ENCODE measurements at regions not wholly inside any gene's neighbourhood (a gene's known extent, or its start where the extent isn't known, plus 50 kb on each side); places are given as distances from the start of the nearest gene placed in this dataset.

DNA sequence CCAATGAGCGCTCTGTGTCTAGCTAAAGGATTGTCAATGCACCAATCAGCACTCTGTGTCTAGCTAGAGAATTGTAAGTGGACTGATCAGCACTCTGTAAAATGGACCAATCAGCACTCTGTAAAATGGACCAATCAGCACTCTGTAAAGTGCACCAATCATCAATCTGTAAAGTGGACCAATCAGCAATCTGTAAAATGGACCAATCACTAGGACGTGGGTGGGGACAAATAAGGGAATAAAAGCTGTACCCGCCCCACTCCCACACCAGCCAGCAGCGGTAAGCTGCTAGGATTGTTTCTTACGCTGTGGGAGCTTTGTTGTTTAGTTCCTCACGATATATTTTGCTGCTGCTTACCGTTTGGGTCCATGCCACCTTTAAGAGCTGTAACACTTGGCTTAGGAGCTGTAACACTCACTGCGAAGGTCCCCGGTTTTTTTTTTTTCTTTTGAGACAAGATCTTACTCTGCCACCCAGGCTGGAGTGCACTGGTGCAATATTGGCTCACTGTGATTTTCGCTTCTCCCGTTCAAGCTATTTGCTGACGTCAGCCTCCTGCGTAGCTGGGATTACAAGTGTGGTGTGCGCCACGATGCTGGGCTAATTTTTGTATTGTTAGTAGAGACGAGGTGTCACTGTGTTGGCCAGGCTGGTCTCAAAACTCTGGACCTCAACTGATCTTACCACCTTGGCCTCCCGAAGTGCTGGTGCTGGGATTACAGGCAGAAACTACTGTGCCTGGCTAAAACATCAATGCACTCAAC lies 184.8 kb downstream of the PTPN20 start:
- H3K27ac ChIP-seq (replicated peaks in 1 of 4) = no peak overlapping the region
- DNase-seq (ENCODE audit: extremely low spot score) = no peak
- WGBS = 93% methylated on average over 17 of the region's 17 CpGs
- H3K4me1 ChIP-seq = no peaks in the 10 kb centered on the region
- no peaks in the 10 kb centered on the region for H3K9me3 ChIP-seq
- no peak overlapping the region for H3K4me3 ChIP-seq
- no peak for TF ChIP-seq EP300 (IDR thresholded peaks at IDR 0.05)
- no peak for TF ChIP-seq CTCF (IDR thresholded peaks at IDR 0.05)
- no peak for TF ChIP-seq POLR2A (IDR thresholded peaks at IDR 0.05; ENCODE audit: low read depth)
- TF ChIP-seq POLR2AphosphoS5 (IDR thresholded peaks at IDR 0.05) = no peak
- intact Hi-C loops (cut with DNase I) = no loop called here
- H3K27me3 ChIP-seq = no peaks in the 10 kb centered on the region
- H3K36me3 ChIP-seq = no peaks in the 10 kb centered on the region

DNA sequence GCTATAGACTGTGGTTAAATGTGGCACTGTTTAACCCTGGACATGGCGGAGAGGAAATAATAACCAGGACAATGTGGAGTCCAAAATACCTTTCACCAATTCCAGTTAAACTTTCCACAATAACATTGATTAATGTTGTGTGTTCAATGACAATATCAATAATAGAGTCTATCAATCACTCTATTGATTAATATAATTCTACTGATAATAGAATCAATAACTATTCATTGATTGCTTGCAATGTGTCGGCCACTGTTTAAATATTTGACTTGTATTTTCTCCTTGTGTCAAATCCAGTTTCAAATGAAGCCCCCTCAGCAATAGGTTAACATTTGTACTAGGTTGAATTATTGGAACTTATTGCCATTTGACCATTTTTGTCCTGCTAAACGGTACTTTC lies 187.0 kb downstream of the PTPN20 start:
- Histone ChIP-seq H3K36me3 (no peaks in the 10 kb centered on the region), H3K4me1 (no peaks in the 10 kb centered on the region), H3K27ac (replicated peaks in 1 of 4) (no peak overlapping the region), H3K9me3 (peaks cover 0 to 6% (median 0%) of the 10 kb centered on the region in 4 donors), H3K27me3 (no peaks in the 10 kb centered on the region), H3K4me3 (no peak overlapping the region)
- WGBS = 89% methylated on average over 3 of the region's 3 CpGs
- no peak for DNase-seq (ENCODE audit: extremely low spot score)
- intact Hi-C loops (cut with DNase I) = no loop called here
- TF ChIP-seq POLR2A (IDR thresholded peaks at IDR 0.05; ENCODE audit: low read depth) = no peak
- no peak for TF ChIP-seq EP300 (IDR thresholded peaks at IDR 0.05)
- no peak for TF ChIP-seq CTCF (IDR thresholded peaks at IDR 0.05)
- no peak for TF ChIP-seq POLR2AphosphoS5 (IDR thresholded peaks at IDR 0.05)

DNA sequence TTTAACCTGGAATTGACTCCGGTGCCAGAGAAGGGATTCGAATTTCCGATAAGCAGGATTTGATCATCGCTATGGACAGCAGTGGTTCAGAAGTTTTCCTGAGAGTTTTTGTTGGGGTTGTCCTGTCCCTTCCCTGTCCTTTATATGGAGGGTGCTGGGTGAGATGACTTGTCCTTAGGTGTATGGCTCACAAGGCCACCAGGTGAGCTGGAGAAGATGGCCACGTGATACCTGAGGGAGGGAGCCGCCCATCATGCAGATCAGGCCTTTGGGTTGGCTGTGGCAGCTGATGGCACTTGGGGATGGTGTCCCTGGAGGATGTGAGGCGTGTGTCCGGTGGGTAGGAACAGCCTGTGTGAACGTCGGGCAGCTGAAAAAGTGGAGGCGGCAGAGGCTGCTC lies 187.7 kb downstream of the PTPN20 start:
- no peak for DNase-seq (ENCODE audit: extremely low spot score)
- intact Hi-C loops (cut with DNase I) = no loop called here
- 92% methylated on average over 11 of the region's 11 CpGs for WGBS
- Histone ChIP-seq H3K9me3 (peaks cover 0 to 6% (median 0%) of the 10 kb centered on the region in 4 donors), H3K4me3 (no peak overlapping the region), H3K27ac (replicated peaks in 1 of 4) (no peak overlapping the region), H3K27me3 (no peaks in the 10 kb centered on the region), H3K36me3 (no peaks in the 10 kb centered on the region), H3K4me1 (no peaks in the 10 kb centered on the region)
- no peak for TF ChIP-seq POLR2A (IDR thresholded peaks at IDR 0.05; ENCODE audit: low read depth)
- TF ChIP-seq EP300 (IDR thresholded peaks at IDR 0.05) = no peak
- no peak for TF ChIP-seq CTCF (IDR thresholded peaks at IDR 0.05)

DNA sequence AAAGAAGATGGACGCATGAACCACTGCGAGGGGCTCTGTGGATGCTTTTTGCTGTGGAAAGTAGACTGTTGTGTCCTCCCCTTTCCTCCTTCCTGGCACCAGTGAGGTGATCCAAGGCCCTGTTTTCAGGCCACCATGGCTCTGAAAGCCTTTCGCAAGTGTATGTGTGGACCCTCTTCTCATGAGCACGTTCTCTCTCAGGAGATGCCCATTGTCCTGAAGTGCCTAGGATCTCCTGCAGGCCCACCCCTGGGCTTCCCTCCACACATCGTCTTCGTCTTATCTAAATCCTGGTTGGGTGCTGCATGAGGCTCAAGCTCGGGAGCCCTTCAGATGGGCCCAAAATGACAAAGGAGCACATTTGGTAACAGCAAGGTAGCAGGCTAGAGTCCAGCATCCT lies 188.2 kb downstream of the PTPN20 start:
- H3K27me3 ChIP-seq = no peaks in the 10 kb centered on the region
- H3K4me3 ChIP-seq = no peak overlapping the region
- intact Hi-C loops (cut with DNase I) = no loop called here
- 89% methylated on average over 7 of the region's 7 CpGs for WGBS
- TF ChIP-seq CTCF (IDR thresholded peaks at IDR 0.05) (no peak), POLR2AphosphoS5 (IDR thresholded peaks at IDR 0.05) (no peak), EP300 (IDR thresholded peaks at IDR 0.05) (no peak), POLR2A (IDR thresholded peaks at IDR 0.05; ENCODE audit: low read depth) (no peak)
- DNase-seq (ENCODE audit: extremely low spot score) = no peak
- H3K9me3 ChIP-seq = peaks cover 0 to 6% (median 0%) of the 10 kb centered on the region in 4 donors
- H3K4me1 ChIP-seq = no peaks in the 10 kb centered on the region
- H3K36me3 ChIP-seq = no peaks in the 10 kb centered on the region
- no peak overlapping the region for H3K27ac ChIP-seq (replicated peaks in 1 of 4)

- no peaks in the 10 kb centered on the region for H3K4me1 ChIP-seq
- intact Hi-C loops (cut with DNase I) = no loop called here
- WGBS = 100% methylated on average over 4 of the region's 5 CpGs
- no peak overlapping the region for H3K27ac ChIP-seq (replicated peaks in 1 of 4)
- no peaks in the 10 kb centered on the region for H3K27me3 ChIP-seq
- H3K9me3 ChIP-seq = peaks cover 0 to 6% (median 0%) of the 10 kb centered on the region in 4 donors
- no peak for DNase-seq (ENCODE audit: extremely low spot score)
- H3K4me3 ChIP-seq = no peak overlapping the region
- TF ChIP-seq POLR2AphosphoS5 (IDR thresholded peaks at IDR 0.05) (no peak), POLR2A (IDR thresholded peaks at IDR 0.05; ENCODE audit: low read depth) (no peak), EP300 (IDR thresholded peaks at IDR 0.05) (no peak)
- no peaks in the 10 kb centered on the region for H3K36me3 ChIP-seq
Measured at GRCh38 chr10:47101196-47101595, 190.0 kb downstream of the PTPN20 start.

All from esophagus muscularis mucosa (tissue), 4 donors.